Aorta (tissue), 5 donors: ENCODE measurements at regions not wholly inside any gene's neighbourhood (a gene's known extent, or its start where the extent isn't known, plus 50 kb on each side); places are given as distances from the start of the nearest gene placed in this dataset.

Source experiments
- ATAC-seq: fragments of 200-7000 bp; cut with Tn5 transposase; one replicate; pipeline ENCODE4 v1.9.1; 2022; ENCODE audit warnings: moderate library complexity; ENCODE audit not compliant: low FRiP score
- DNase-seq, 2 donors: peaks; one replicate each; pipeline ENCODE4 v3.0.0-alpha.2; 2020
- H3K27ac ChIP-seq, 2 donors: one replicate each; pipeline ENCODE4 v1.5.1; 2013; ENCODE audit warnings: low read length in 2 of 2, mild to moderate bottlenecking in 2 of 2, moderate library complexity in 2 of 2, control low read depth in 1 of 2, inconsistent platforms in 1 of 2, low read depth in 1 of 2
- H3K27me3 ChIP-seq, 2 donors: one replicate each; pipeline ENCODE4 v1.6.1; 2013; ENCODE audit warnings: control low read depth in 1 of 2, low read length in 1 of 2, mild to moderate bottlenecking in 1 of 2, moderate library complexity in 1 of 2; ENCODE audit not compliant: insufficient read depth in 2 of 2, control insufficient read depth in 1 of 2
- H3K36me3 ChIP-seq, 2 donors: one replicate each; pipeline ENCODE4 v1.6.1; 2013; ENCODE audit warnings: control low read depth in 1 of 2, low read length in 1 of 2, mild to moderate bottlenecking in 1 of 2; ENCODE audit not compliant: insufficient read depth in 2 of 2, control insufficient read depth in 1 of 2
- H3K4me1 ChIP-seq, 2 donors: one replicate each; pipeline ENCODE4 v1.6.1; 2013; ENCODE audit warnings: low read length in 2 of 2, control low read depth in 1 of 2, mild to moderate bottlenecking in 1 of 2, moderate library complexity in 1 of 2; ENCODE audit not compliant: insufficient read depth in 2 of 2, control insufficient read depth in 1 of 2
- H3K4me3 ChIP-seq, 2 donors: one replicate each; pipeline ENCODE4 v1.5.1; 2013; ENCODE audit warnings: low read length in 2 of 2, control low read depth in 1 of 2, mild to moderate bottlenecking in 1 of 2
- H3K9me3 ChIP-seq: one replicate; pipeline ENCODE4 v1.6.1; 2013; ENCODE audit warnings: mild to moderate bottlenecking, low read length; ENCODE audit not compliant: control insufficient read depth
- WGBS, 2 donors: extraction: QIAGEN DNeasy Blood & Tissue Kit; methylation state at CpG; one replicate each; pipeline ENCODE4 v1.1.7; 2013; 5-methylcytosine and 5-hydroxymethylcytosine counted together
- intact Hi-C, 2 donors: fragments of 100-400 bp; cut with DNase I; formaldehyde crosslinking; loops; one replicate each; pipeline versions ENCODE4 v1.14.2 to v1.15.0; 2022
- donor health status: healthy with polysubstance abuse.
- donor health status: Bipolar disorder and iron deficiency.
- donor health status: DM: no; HTN: no; CAD: no.
- donor health status: DM: no; HTN: no; CAD: no.
- donor health status: DM: yes; HTN: yes; CAD: no.

- H3K4me1 ChIP-seq = no peaks in the 10 kb centered on the region
- no peak overlapping the region for H3K27ac ChIP-seq
- no peaks in the 10 kb centered on the region for H3K9me3 ChIP-seq
- no peaks in the 10 kb centered on the region for H3K36me3 ChIP-seq
- H3K4me3 ChIP-seq = no peak overlapping the region
- no peaks in the 10 kb centered on the region for H3K27me3 ChIP-seq
- ATAC-seq = no peak
- 88 to 94% methylated on average over 1 of the region's 1 CpG for WGBS, 2 donors
- intact Hi-C loops = no loop called here
- DNase-seq = no peak
Measured at GRCh38 chr12:40581889-40582288, 110.3 kb upstream of the CNTN1 start.

DNA sequence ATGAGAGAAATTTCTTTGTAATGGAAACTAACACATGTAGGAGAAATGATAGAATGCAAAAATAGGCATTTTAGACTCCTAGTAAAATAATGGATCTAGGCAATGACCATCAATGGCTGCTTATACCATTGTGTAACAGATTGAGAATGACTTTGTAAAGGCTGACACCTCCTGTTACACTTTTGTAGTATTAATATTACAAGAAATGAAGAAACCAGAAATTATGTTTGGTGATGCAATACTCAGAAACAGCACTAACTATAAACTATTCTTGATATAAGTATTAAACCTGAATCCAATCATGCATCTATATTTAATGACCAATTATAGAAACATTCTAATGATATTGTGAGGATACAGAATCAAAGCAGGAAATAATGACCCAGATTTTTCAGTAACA lies 108.5 kb upstream of the CNTN1 start:
- ATAC-seq (no peak), DNase-seq (no peak)
- Histone ChIP-seq H3K27me3 (no peaks in the 10 kb centered on the region), H3K27ac (no peak overlapping the region), H3K36me3 (no peaks in the 10 kb centered on the region), H3K4me3 (no peak overlapping the region), H3K4me1 (no peaks in the 10 kb centered on the region), H3K9me3 (no peaks in the 10 kb centered on the region)
- intact Hi-C loops = no loop called here

DNA sequence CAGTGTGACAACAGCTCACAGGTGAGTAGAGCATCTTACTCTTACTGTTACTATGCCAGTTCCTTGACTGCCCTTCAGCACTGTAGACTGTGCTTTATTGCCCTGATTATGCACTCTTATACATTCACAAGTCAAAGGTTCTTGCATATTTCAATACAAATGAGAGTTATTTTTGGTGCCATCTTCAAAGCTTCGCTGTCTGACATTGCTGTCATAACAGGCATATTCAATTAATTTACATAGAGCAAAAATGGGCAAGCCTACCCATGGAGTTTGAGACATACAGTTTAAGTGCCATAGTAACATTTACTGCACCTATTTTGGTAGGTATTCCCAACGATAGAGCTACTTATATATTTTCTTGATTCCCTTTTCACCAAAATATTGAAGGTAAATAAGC lies 107.5 kb upstream of the CNTN1 start:
- intact Hi-C loops = no loop called here
- 52 to 76% methylated on average over 2 of the region's 2 CpGs for WGBS, 2 donors
- Histone ChIP-seq H3K4me1 (no peaks in the 10 kb centered on the region), H3K36me3 (no peaks in the 10 kb centered on the region), H3K27ac (no peak overlapping the region), H3K4me3 (no peak overlapping the region), H3K27me3 (no peaks in the 10 kb centered on the region), H3K9me3 (peaks cover 2% of the 10 kb centered on the region)
- ATAC-seq (no peak), DNase-seq (no peak)

- H3K27ac ChIP-seq = no peak overlapping the region
- ATAC-seq = no peak
- no peaks in the 10 kb centered on the region for H3K4me1 ChIP-seq
- no peaks in the 10 kb centered on the region for H3K36me3 ChIP-seq
- DNase-seq = no peak
- H3K27me3 ChIP-seq = no peaks in the 10 kb centered on the region
- H3K9me3 ChIP-seq = peaks cover 2% of the 10 kb centered on the region
- intact Hi-C loops = no loop called here
- H3K4me3 ChIP-seq = no peak overlapping the region
Measured at GRCh38 chr12:40586823-40587222, 105.4 kb upstream of the CNTN1 start.

- no peaks in the 10 kb centered on the region for H3K27me3 ChIP-seq
- ATAC-seq = no peak
- no peaks in the 10 kb centered on the region for H3K36me3 ChIP-seq
Measured at GRCh38 chr12:40587421-40587820, 104.8 kb upstream of the CNTN1 start.

DNA sequence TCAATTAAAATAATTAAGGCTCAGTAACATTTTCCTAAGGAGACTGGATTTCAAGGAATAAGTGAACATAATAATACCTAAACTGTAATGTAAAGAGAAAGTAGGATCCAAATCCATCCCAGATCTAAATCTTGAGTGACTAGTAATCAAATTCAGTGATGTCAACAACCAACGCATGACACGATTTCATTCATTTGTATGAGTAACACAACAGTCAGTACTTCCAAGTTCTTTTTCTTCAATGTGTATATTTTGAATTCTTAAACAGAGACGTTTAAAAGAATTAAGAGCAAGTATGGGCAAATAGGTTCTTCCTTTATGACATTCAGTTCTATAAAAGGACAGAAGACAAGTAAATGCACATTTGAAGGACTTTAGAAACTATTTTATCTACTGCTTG lies 104.3 kb upstream of the CNTN1 start:
- Histone ChIP-seq H3K27ac (no peak overlapping the region), H3K4me3 (no peak overlapping the region), H3K27me3 (no peaks in the 10 kb centered on the region), H3K4me1 (no peaks in the 10 kb centered on the region), H3K9me3 (peaks cover 2% of the 10 kb centered on the region), H3K36me3 (no peaks in the 10 kb centered on the region)
- DNase-seq (no peak), ATAC-seq (no peak)
- intact Hi-C loops = no loop called here
- WGBS, 2 donors = 80% methylated on average over 3 of the region's 3 CpGs

More at GRCh38 chr12:40587421-40587820, 104.8 kb upstream of the CNTN1 start:
- H3K9me3 ChIP-seq = peaks cover 2% of the 10 kb centered on the region
- H3K4me1 ChIP-seq = no peaks in the 10 kb centered on the region
- no peak for DNase-seq
- intact Hi-C loops = no loop called here
- H3K4me3 ChIP-seq = no peak overlapping the region
- no peak overlapping the region for H3K27ac ChIP-seq

DNA sequence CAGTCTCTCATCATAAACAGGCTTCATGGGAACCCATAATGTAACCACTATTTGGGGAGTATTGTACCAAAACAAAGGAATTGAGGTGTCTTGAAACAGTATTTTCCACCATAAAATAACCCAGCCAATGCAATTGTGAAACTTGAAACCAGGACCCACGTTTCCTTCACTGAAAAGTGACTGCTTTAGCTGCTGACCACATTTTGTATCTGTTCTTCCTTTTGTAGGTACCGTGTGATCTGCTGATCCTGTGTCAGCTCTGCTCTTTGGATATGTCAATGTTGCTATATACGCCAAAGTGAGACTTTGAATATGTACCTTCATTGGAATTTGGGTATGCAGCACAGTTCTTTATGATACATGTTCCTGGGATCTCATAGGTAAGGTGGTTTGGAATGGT lies 95.1 kb upstream of the CNTN1 start:
- Histone ChIP-seq H3K4me3 (no peak overlapping the region), H3K4me1 (no peaks in the 10 kb centered on the region), H3K27ac (no peak overlapping the region), H3K9me3 (no peaks in the 10 kb centered on the region), H3K27me3 (no peaks in the 10 kb centered on the region), H3K36me3 (no peaks in the 10 kb centered on the region)
- WGBS, 2 donors = 69 to 72% methylated on average over 3 of the region's 3 CpGs
- no peak for ATAC-seq
- no peak for DNase-seq
- intact Hi-C loops = no loop called here

DNA sequence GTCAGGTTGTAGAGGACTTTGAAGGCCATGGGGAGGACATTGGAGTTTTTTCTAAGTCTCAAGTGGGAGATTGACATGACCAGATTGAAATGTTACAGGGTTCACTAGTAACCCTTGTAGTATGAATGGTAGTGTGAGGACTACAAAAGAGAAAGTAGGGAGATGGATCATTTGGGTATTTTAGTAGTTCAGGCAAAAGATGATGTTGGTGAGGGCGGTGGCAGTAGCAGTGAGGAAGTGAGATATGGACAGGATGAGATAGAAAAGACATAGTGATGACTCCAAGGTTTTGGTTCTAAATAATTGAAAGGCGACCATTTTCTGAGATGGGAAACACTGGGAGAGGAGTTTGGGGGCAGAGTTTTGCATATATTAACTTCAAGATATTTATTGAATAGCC lies 94.2 kb upstream of the CNTN1 start:
- H3K4me3 ChIP-seq = no peak overlapping the region
- no peaks in the 10 kb centered on the region for H3K4me1 ChIP-seq
- 88 to 90% methylated on average over 2 of the region's 2 CpGs for WGBS, 2 donors
- ATAC-seq (no peak), DNase-seq (no peak)
- intact Hi-C loops = no loop called here
- no peaks in the 10 kb centered on the region for H3K27me3 ChIP-seq
- H3K9me3 ChIP-seq = no peaks in the 10 kb centered on the region
- H3K27ac ChIP-seq = no peak overlapping the region
- H3K36me3 ChIP-seq = no peaks in the 10 kb centered on the region

DNA sequence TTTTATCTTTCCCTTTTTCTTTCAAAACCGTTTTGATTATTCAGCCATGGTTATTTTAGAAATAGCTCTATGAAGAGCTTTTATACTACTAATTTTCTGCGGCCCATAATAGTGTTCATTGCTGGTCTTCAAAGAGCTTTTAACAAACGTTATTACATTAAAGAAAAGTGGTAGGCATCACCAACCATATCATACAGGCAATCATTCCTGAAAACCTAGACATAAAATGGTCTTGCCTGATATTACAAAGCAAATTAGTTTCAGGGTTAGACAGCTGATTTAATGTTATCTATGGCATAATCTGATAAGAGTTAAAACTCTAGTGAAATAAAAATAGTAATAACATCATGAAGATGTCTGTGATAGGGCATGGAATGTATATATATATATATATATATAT lies 89.7 kb upstream of the CNTN1 start:
- DNase-seq (no peak), ATAC-seq (no peak)
- Histone ChIP-seq H3K9me3 (peaks cover 2% of the 10 kb centered on the region), H3K36me3 (no peaks in the 10 kb centered on the region), H3K4me3 (no peak overlapping the region), H3K27ac (no peak overlapping the region), H3K4me1 (no peaks in the 10 kb centered on the region), H3K27me3 (no peaks in the 10 kb centered on the region)
- 49 to 55% methylated on average over 3 of the region's 3 CpGs for WGBS, 2 donors
- intact Hi-C loops = no loop called here

- Histone ChIP-seq H3K27me3 (no peaks in the 10 kb centered on the region), H3K9me3 (no peaks in the 10 kb centered on the region), H3K27ac (no peak overlapping the region), H3K4me3 (no peak overlapping the region), H3K36me3 (no peaks in the 10 kb centered on the region), H3K4me1 (no peaks in the 10 kb centered on the region)
- intact Hi-C loops = no loop called here
- DNase-seq (no peak), ATAC-seq (no peak)
Measured at GRCh38 chr12:40614923-40615322, 77.3 kb upstream of the CNTN1 start.
